ENCODE measurements at regions not wholly inside any gene's neighbourhood (a gene's known extent, or its start where the extent isn't known, plus 50 kb on each side); places are given as distances from the start of the nearest gene placed in this dataset.

GRCh38 chr12:74408601-74409166 is 129.0 kb upstream of the ATXN7L3B start:
- ATAC-seq = no peak

- no peak for ATAC-seq
These were observed 124.9 kb upstream of the ATXN7L3B start for GRCh38 chr12:74412606-74413230.

GRCh38 chr12:74415633-74416032 is 122.0 kb upstream of the ATXN7L3B start:
- ATAC-seq = no peak

DNA sequence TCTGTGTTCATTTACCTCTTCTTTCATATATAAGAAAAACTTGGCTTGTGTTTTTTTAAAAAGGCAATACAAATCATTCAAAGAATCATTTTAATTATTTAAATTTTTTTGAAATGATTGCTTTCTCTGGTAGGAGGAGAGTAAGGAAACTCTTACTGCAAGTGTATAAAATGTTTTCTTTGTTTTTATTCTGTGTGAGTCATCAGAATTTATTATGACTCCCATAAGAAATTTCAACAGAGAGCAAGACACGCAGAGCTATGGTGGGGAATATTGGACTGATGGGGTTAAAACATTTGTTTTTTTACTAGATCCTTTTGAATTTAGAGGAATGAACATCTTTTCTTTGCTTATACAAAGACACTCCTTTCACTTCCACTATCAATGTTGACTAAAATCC is 119.1 kb upstream of the ATXN7L3B start:
- ATAC-seq = no peak

GRCh38 chr12:74424778-74425177 is 112.9 kb upstream of the ATXN7L3B start:
- ATAC-seq = no peak

DNA sequence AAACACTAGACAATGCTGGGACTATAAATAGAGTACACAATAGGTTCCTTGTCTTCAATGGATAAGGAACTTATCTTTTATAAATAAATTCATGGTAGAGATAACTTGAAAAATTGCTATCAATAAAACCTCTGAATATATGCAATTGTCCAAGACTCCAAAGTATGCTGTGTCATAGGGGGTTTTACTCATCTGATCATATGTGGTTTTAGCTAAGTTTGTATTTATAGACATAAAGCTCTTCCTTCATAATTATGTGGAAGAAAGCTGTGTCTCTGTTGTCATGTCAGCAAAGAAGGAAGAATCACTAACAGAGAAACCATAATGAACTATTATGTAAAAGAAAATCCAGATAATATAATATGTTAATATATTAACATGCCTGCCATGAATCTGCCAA is 111.5 kb upstream of the ATXN7L3B start:
- no peak for ATAC-seq

GRCh38 chr12:74429535-74429934 is 108.1 kb upstream of the ATXN7L3B start:
- ATAC-seq = no peak

DNA sequence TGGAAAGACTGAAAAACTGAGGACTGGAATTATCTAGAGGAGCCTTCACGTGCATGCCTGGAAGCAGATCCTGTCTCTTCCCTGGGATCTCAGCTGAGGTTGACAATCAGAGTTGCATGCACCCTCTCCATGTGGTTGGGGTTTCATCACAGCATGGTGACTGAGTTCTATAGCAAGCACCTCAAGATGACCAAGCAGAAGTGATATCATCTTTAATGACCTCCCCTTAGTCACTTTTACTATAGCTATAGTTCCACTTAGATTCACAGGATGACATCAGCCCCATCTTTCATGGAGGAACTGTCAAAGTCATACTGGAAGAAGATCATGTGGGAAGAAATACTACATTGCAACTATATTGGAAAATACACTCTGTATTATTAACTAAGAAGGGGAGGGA is 105.8 kb upstream of the ATXN7L3B start:
- no peak for ATAC-seq

DNA sequence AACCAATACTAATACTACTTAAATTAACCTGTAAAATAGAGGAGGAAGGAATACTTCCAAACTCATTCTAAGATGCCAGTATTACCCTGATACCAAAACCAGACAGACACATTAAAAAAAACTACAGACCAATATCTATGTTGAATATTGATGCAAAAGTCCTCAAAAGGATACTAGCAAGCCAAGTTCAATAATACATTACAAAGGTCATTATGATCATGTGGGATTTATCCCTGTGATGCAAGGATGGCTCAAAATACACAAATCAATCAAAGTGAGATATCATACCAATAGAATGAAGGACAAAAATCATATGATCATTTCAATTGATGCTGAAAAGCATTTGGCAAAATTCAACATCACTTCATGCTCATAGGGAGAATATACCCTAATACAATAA is 97.2 kb upstream of the ATXN7L3B start:
- ATAC-seq = no peak

GRCh38 chr12:74441872-74442271 is 95.8 kb upstream of the ATXN7L3B start:
- ATAC-seq = no peak

DNA sequence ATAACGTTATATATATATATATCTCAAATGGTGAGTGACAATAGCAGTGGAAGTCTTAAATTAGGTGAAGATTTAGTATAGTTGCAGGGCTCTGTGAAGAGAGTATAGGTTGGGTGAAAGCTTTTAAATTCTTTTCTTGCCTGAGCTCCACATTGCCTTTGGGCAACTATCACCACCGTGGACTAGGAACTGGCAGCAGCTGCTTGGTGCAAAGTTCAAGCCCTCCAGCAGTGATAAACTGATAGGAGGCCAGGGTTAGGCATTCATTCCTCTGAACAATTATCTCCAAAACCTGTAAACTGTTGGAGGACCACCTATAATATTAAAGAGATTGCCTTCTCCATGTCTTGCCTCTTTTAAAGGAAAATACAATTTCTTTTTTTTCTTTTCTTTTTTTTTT is 91.2 kb upstream of the ATXN7L3B start:
- no peak for ATAC-seq

GRCh38 chr12:74449872-74450271 is 87.8 kb upstream of the ATXN7L3B start:
- no peak for ATAC-seq

DNA sequence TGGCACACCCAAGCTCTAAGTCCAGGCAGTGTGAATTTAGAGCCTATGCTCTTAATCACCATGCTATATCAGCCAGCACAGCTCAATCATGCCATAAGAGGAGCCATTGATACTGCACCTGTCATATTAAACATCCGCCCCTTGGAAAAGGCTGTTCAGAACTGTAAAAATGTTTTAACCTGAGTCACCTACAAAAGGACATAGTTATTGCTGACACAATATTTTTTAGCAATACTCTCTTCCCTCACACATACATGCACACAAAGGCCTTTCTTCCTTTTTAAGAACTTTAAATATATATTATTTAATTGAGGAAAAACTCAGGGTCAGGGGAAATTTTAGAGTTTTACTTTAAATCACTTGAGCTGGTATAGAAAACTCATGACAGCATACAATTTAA is 83.5 kb upstream of the ATXN7L3B start:
- no peak for ATAC-seq

DNA sequence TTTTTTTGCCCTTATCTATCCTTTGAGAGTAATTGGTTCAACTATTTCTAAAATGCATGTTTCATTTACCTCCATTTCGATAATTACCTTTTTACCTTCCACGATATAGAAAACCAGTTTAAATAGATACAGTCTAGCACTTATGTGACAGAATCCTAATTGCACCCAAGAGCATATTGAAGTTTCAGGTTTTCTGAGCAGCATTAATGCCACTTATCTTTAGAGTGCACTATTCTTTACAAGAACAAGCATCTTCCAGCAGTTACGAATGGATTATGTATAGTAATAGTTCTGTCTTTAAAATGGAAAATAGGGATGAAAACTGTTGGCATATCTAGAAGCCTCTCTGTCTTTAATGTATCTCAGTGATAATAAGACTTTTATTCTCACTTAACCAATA is 82.2 kb upstream of the ATXN7L3B start:
- no peak for ATAC-seq

DNA sequence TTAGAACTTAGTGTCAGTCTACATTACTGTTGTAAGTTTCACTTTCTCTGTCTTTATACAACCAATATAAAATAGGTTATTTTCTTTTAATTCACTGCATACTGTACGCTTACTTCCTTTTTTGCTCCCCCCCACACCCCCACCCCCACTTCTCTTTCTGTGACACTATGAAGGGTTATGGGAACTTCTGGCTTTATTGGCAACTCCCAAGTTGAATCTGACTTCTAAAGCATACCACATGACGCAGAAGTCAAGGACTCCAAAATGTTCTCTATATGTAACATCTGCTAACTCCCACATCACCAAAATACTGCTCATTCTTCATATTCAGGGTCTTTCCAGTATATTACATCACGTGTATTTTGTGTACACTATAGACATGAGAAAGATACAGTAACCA is 81.2 kb upstream of the ATXN7L3B start:
- ATAC-seq = no peak

DNA sequence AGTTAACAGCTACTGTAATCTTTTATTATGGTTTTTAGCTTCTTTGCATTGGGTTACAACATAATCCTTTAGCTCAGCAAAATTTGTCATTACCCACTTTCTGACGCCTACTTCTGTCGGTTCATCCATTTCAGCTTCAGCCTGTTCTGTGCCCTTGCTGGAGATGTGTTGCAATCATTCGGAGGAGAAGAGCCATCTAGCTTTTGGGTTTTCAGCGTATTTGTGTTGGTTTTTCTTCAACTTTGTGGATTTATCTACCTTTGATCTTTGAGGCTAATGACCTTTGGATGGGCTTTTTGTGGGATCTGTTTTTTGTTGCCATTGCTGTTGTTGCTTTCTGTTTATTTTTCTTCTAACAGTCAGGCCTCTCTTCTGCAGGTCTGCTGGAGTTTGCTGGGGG is 69.2 kb upstream of the ATXN7L3B start:
- no peak for ATAC-seq

GRCh38 chr12:74476234-74476633 is 61.4 kb upstream of the ATXN7L3B start:
- no peak for ATAC-seq

- ATAC-seq = no peak
These were observed 56.6 kb upstream of the ATXN7L3B start for GRCh38 chr12:74481078-74481477.

DNA sequence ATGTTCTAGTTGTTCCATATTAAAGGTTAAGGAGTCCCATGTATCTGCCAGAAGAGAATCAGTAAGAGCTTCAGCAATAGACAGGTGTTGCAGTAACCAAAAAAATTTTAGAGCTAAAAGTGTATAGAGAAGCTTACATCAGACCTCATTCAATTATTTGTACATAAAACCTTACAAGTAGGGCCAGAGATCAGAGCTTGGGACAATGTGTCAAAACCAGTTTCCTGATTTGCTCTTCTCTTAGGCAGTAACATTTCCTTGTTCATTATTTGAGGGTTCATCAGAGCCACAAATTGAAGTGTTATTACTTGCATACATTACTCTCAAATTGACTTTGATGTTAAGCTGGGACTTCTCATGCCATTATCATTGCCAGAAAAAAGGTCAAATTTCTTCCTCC is 55.5 kb upstream of the ATXN7L3B start:
- no peak for ATAC-seq

DNA sequence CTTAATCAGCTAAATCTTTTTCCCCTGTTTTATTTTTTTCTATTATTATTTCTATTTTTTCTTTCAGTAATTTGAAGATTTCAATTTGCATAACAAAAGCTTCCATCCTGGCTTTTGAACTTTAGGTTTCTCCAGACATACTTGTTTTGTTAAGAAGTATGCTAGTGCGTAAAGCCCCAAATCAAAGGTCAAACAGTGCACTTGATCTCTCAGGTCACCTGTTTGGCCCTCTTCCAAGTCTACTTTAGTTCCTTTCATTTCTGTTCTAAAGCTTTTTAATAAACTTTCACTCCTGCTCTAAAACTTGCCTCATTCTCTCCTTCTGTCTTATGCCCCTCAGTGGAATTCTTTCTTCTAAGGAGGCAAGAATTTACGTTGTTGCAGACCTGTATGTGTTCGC is 54.6 kb upstream of the ATXN7L3B start:
- ATAC-seq = no peak
